Transverse colon (tissue), 4 donors: ENCODE measurements at regions not wholly inside any gene's neighbourhood (a gene's known extent, or its start where the extent isn't known, plus 50 kb on each side); places are given as distances from the start of the nearest gene placed in this dataset.

Experiments
- DNase-seq: peaks from one replicate; pipeline ENCODE4 v3.0.0-alpha.2; 2019
- H3K27ac ChIP-seq, 4 donors: fragments of 200-600 bp; sonication (generic); 2 replicates each; pipeline ENCODE4 v1.5.1; 2016 to 2018; ENCODE audit warnings: inconsistent platforms in 4 of 4
- H3K27me3 ChIP-seq: fragments of 200-600 bp; sonication (generic); 2 replicates; pipeline ENCODE4 v1.5.1; 2017; ENCODE audit warnings: inconsistent platforms
- H3K36me3 ChIP-seq, 4 donors: fragments of 200-600 bp; sonication (generic); 2 replicates each; pipeline ENCODE4 v1.5.1; 2017 to 2019; ENCODE audit warnings: inconsistent platforms in 4 of 4
- H3K4me1 ChIP-seq, 4 donors: fragments of 200-600 bp; sonication (generic); 2 replicates each; pipeline ENCODE4 v1.5.1; 2017 to 2020; ENCODE audit warnings: inconsistent platforms in 4 of 4
- H3K4me3 ChIP-seq, 4 donors: fragments of 200-600 bp; sonication (generic); 1 replicate in 1 of 4; 2 replicates in 3 of 4; pipeline versions ENCODE4 v1.5.1 to v1.6.1; 2017 to 2019; ENCODE audit warnings: inconsistent platforms in 4 of 4
- H3K9me3 ChIP-seq, 2 donors: fragments of 200-600 bp; sonication (generic); 2 replicates each; pipeline ENCODE4 v1.5.1; 2017 to 2019; ENCODE audit warnings: inconsistent platforms in 2 of 2
- CTCF ChIP-seq, 5 experiments: fragments of 200-600 bp in 3 of 5; fragments of 450-650 bp in 2 of 5; sonication (generic) in 3 of 5; IDR thresholded peaks; 1 replicate in 2 of 5; 2 replicates in 3 of 5; pipeline ENCODE4 v1.5.1; 2016 to 2017; ENCODE audit warnings: antibody characterized with exemption in 5 of 5, inconsistent platforms in 3 of 5, mild to moderate bottlenecking in 2 of 5, moderate library complexity in 1 of 5
- EP300 ChIP-seq: sonication (generic); formaldehyde crosslinking; IDR thresholded peaks from one replicate; pipeline ENCODE4 v1.6.1; 2017; ENCODE audit warnings: antibody characterized with exemption, low read depth
- POLR2A ChIP-seq: fragments of 450-650 bp; IDR thresholded peaks from one replicate; pipeline ENCODE4 v1.6.1; 2016; ENCODE audit warnings: antibody characterized with exemption, mild to moderate bottlenecking, moderate library complexity
- POLR2AphosphoS5 ChIP-seq, 3 donors: sonication (generic); formaldehyde crosslinking; IDR thresholded peaks; one replicate each; pipeline ENCODE4 v1.6.1; 2016; ENCODE audit warnings: antibody characterized with exemption in 3 of 3
- WGBS, 2 donors: methylation state at CpG; one replicate each; pipeline ENCODE4 v1.1.5; 2018; ENCODE audit warnings: low coverage in 1 of 2; 5-methylcytosine and 5-hydroxymethylcytosine counted together
- in situ Hi-C, 4 donors: fragments of 200-750 bp; cut with MboI; loops; one replicate each; pipeline versions ENCODE4 v1.15.0 to v1.15.1; 2017; ENCODE audit warnings: low sequenced_read_pairs in 3 of 4, low pct_ligation_motif_present in 1 of 4, low pct_unique_long_range_greater_than_20kb in 1 of 4
- intact Hi-C: fragments of 100-400 bp; cut with DNase I; formaldehyde crosslinking; loops from one replicate; pipeline ENCODE4 v1.15.1; 2023; ENCODE audit warnings: low total_unique reads

- in situ Hi-C loops = no loop called here
- no peaks in the 10 kb centered on the region for H3K9me3 ChIP-seq
- intact Hi-C loops = no loop called here
- H3K4me3 ChIP-seq = no peak overlapping the region
- 69 to 93% methylated on average over 1 of the region's 1 CpG for WGBS, 2 donors
- TF ChIP-seq CTCF (IDR thresholded peaks at IDR 0.05) (no peak), POLR2A (no peak), EP300 (no peak), POLR2AphosphoS5 (IDR thresholded peaks at IDR 0.05) (no peak)
- H3K27ac ChIP-seq = no peak overlapping the region
- no peaks in the 10 kb centered on the region for H3K27me3 ChIP-seq
- H3K4me1 ChIP-seq = no peaks in the 10 kb centered on the region
- no peak for DNase-seq
- H3K36me3 ChIP-seq = no peaks in the 10 kb centered on the region
Measured at GRCh38 chr2:56624181-56624580, 440.4 kb downstream of the CCDC85A start.

- no peaks in the 10 kb centered on the region for H3K27me3 ChIP-seq
Measured at GRCh38 chr2:56626927-56627326, 443.1 kb downstream of the CCDC85A start.

GRCh38 chr2:56630286-56630685 is 446.5 kb downstream of the CCDC85A start:
- Histone ChIP-seq H3K4me3 (no peak overlapping the region), H3K27ac (no peak overlapping the region), H3K4me1 (no peaks in the 10 kb centered on the region), H3K36me3 (no peaks in the 10 kb centered on the region), H3K9me3 (no peaks in the 10 kb centered on the region), H3K27me3 (no peaks in the 10 kb centered on the region)
- intact Hi-C loops (no loop called here), in situ Hi-C loops (no loop called here)
- no peak for DNase-seq
- TF ChIP-seq POLR2AphosphoS5 (IDR thresholded peaks at IDR 0.05) (no peak), EP300 (no peak), POLR2A (no peak), CTCF (IDR thresholded peaks at IDR 0.05) (no peak)
- WGBS, 2 donors = 83 to 94% methylated on average over 2 of the region's 2 CpGs

More at GRCh38 chr2:56626927-56627326, 443.1 kb downstream of the CCDC85A start:
- Histone ChIP-seq H3K4me3 (no peak overlapping the region), H3K9me3 (no peaks in the 10 kb centered on the region), H3K27ac (no peak overlapping the region), H3K36me3 (no peaks in the 10 kb centered on the region), H3K4me1 (no peaks in the 10 kb centered on the region)
- TF ChIP-seq POLR2A (no peak), EP300 (no peak), POLR2AphosphoS5 (IDR thresholded peaks at IDR 0.05) (no peak), CTCF (IDR thresholded peaks at IDR 0.05) (no peak)
- 78 to 83% methylated on average over 3 of the region's 3 CpGs for WGBS, 2 donors
- in situ Hi-C loops (no loop called here), intact Hi-C loops (no loop called here)
- no peak for DNase-seq

GRCh38 chr2:56647997-56648396 is 464.2 kb downstream of the CCDC85A start:
- DNase-seq = no peak
- intact Hi-C loops (no loop called here), in situ Hi-C loops (no loop called here)
- no peaks in the 10 kb centered on the region for H3K36me3 ChIP-seq
- no peak overlapping the region for H3K4me3 ChIP-seq
- no peaks in the 10 kb centered on the region for H3K27me3 ChIP-seq
- WGBS, 2 donors = 64 to 68% methylated on average over 1 of the region's 1 CpG
- no peaks in the 10 kb centered on the region for H3K4me1 ChIP-seq
- TF ChIP-seq CTCF (IDR thresholded peaks at IDR 0.05) = no peak
- no peak for TF ChIP-seq EP300
- TF ChIP-seq POLR2AphosphoS5 (IDR thresholded peaks at IDR 0.05) = no peak
- TF ChIP-seq POLR2A = no peak
- H3K9me3 ChIP-seq = no peaks in the 10 kb centered on the region
- H3K27ac ChIP-seq = no peak overlapping the region
